Heart left ventricle (tissue), 16 donors: ENCODE measurements at regions not wholly inside any gene's neighbourhood (a gene's known extent, or its start where the extent isn't known, plus 50 kb on each side); places are given as distances from the start of the nearest gene placed in this dataset.

Experiments
- ATAC-seq, 4 donors: fragments of 200-7000 bp; cut with Tn5 transposase; one replicate each; pipeline ENCODE4 v1.9.1; 2020 to 2022; ENCODE audit warnings: moderate library complexity in 4 of 4, mild to moderate bottlenecking in 3 of 4, moderate number of reproducible peaks in 1 of 4
- DNase-seq, 5 donors: peaks; one replicate each; pipeline ENCODE4 v3.0.0-alpha.2; 2020
- H3K27ac ChIP-seq, 12 donors: fragments of 200-600 bp; sonication (generic) in 4 of 12; one replicate each; pipeline versions ENCODE4 v1.5.0 to v1.8.0; 2016 to 2022; ENCODE audit warnings: mild to moderate bottlenecking in 2 of 12
- H3K27me3 ChIP-seq, 9 donors: fragments of 200-600 bp; sonication (generic) in 2 of 9; one replicate each; pipeline versions ENCODE4 v1.5.1 to v1.8.0; 2016 to 2022; ENCODE audit warnings: mild to moderate bottlenecking in 3 of 9
- H3K36me3 ChIP-seq, 9 donors: fragments of 200-600 bp; sonication (generic) in 2 of 9; one replicate each; pipeline versions ENCODE4 v1.5.0 to v1.8.0; 2018 to 2022; ENCODE audit warnings: mild to moderate bottlenecking in 2 of 9
- H3K4me1 ChIP-seq, 12 donors: fragments of 200-600 bp; sonication (generic) in 4 of 12; one replicate each; pipeline versions ENCODE4 v1.5.0 to v1.8.0; 2016 to 2022; ENCODE audit warnings: mild to moderate bottlenecking in 3 of 12
- H3K4me3 ChIP-seq, 12 donors: fragments of 200-600 bp; sonication (generic) in 4 of 12; one replicate each; pipeline versions ENCODE4 v1.5.0 to v1.8.0; 2017 to 2022; ENCODE audit warnings: mild to moderate bottlenecking in 9 of 12, moderate library complexity in 4 of 12
- H3K9me3 ChIP-seq, 12 donors: fragments of 200-600 bp; sonication (generic) in 4 of 12; one replicate each; pipeline versions ENCODE4 v1.5.0 to v1.8.0; 2016 to 2022; ENCODE audit warnings: mild to moderate bottlenecking in 1 of 12
- WGBS, 4 donors: extraction: QIAGEN DNeasy Blood & Tissue Kit in 2 of 4; methylation state at CpG; one replicate each; pipeline versions ENCODE4 v1.1.5 to v1.1.7; 2013 to 2018; 5-methylcytosine and 5-hydroxymethylcytosine counted together
- intact Hi-C, 10 donors: fragments of 100-400 bp; cut with DNase I; formaldehyde crosslinking; loops; one replicate each; pipeline versions ENCODE4 v1.11.1 to v1.14.2; 2022
- TF ChIP-seq, protein P1 (sequence below), 12 donors: fragments of 200-600 bp; sonication (generic) in 4 of 12; IDR thresholded peaks; one replicate each; pipeline versions ENCODE4 v1.5.0 to v1.8.0; 2018 to 2022; ENCODE audit warnings: antibody characterized with exemption in 12 of 12, mild to moderate bottlenecking in 5 of 12
- donor health status: ischemic (EF 13 %, LVEDD 7.1; RV severe dilation, severe dysfunction).
- donor health status: healthy with polysubstance abuse.
- donor health status: DM: no; HTN: yes; CAD: no.
- donor health status: DM: no; HTN: no; CAD: no.
- donor health status: ischemic (EF 25% LVEDD 6.9; RV normal size, moderate dysfunction).
- donor health status: ischemic (EF 25% LVEDD 5.7; RV mildly dilated, moderate dysfunction).
- donor health status: healthy.
- donor health status: DM: yes; HTN: yes; CAD: no.
- donor health status: ischemic (EF 35%, LVEDD 5.7; RV mildly dilated, moderate dysfunction).
- donor health status: nonischemic (EF 11% LVEDD 7.7; RV severe dilation, severe dysfunction).
- donor health status: DM: yes; HTN: yes; CAD: no.
- donor health status: PGD.
- donor health status: ischemic (EF 29% LVEDD 5.4; RV normal size, mild dysfunction).
- donor health status: nonischemic (EF 23%, LVEDD 6.1; RV moderate dilation, normal function).

DNA sequence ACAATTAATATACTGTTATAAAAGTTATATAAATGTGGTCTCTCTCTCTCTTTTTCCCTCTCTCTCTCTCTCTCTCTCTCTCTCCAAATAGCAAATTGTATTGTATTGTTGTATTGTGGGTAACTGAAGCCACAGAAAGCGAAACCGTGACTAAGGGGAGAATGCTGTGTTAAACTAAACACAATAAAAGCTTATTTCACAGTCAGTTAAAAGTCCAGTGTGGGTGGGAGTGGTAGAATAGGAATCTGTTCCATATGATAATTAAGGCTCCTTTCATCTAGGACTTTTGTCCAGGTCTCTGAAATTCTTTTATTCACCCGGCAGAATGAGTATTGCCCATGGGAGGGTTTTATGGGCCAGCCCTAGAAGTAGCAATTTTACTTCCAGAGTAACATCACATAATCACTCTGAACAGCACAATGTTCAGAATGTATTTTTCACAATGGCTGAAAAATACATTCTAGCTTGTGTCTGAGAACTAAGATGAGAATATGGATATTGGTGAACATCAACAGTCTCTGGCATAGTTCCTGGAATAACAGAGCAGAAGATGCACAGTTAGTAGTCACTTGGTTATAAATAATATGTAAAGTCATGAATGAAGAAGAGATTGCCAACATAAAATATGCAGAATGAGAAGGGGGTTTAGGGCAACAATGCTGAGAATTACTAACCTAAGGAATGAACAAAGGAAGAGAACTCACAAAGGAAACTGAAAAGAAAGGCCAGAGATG is 399.1 kb downstream of the PLCL1 start:
- DNase-seq: no peak
- intact Hi-C loops: no loop called here
- TF ChIP-seq, protein P1, sequence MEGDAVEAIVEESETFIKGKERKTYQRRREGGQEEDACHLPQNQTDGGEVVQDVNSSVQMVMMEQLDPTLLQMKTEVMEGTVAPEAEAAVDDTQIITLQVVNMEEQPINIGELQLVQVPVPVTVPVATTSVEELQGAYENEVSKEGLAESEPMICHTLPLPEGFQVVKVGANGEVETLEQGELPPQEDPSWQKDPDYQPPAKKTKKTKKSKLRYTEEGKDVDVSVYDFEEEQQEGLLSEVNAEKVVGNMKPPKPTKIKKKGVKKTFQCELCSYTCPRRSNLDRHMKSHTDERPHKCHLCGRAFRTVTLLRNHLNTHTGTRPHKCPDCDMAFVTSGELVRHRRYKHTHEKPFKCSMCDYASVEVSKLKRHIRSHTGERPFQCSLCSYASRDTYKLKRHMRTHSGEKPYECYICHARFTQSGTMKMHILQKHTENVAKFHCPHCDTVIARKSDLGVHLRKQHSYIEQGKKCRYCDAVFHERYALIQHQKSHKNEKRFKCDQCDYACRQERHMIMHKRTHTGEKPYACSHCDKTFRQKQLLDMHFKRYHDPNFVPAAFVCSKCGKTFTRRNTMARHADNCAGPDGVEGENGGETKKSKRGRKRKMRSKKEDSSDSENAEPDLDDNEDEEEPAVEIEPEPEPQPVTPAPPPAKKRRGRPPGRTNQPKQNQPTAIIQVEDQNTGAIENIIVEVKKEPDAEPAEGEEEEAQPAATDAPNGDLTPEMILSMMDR (IDR thresholded peaks at IDR 0.05): no peak
- no peaks in the 10 kb centered on the region for H3K4me1 ChIP-seq
- no peaks in the 10 kb centered on the region for H3K36me3 ChIP-seq
- H3K4me3 ChIP-seq: no peak overlapping the region
- no peaks in the 10 kb centered on the region for H3K9me3 ChIP-seq
- WGBS, 4 donors: 75 to 89% (median 80%) methylated on average over 3 of the region's 3 CpGs
- H3K27me3 ChIP-seq: no peaks in the 10 kb centered on the region
- no peak overlapping the region for H3K27ac ChIP-seq
- no peak for ATAC-seq
